ENCODE measurements at regions not wholly inside any gene's neighbourhood (a gene's known extent, or its start where the extent isn't known, plus 50 kb on each side); places are given as distances from the start of the nearest gene placed in this dataset.

GRCh38 chr2:196224756-196225155 is 53.4 kb upstream of the STK17B start:
- DNase-seq: no peak

GRCh38 chr2:196225213-196225612 is 53.8 kb upstream of the STK17B start:
- DNase-seq: no peak

GRCh38 chr2:196226058-196226706 is 54.8 kb upstream of the STK17B start:
- no peak for DNase-seq

- DNase-seq: no peak
Measured at GRCh38 chr2:196226707-196227065, 55.3 kb upstream of the STK17B start.

GRCh38 chr2:196229013-196229412 is 57.6 kb upstream of the STK17B start:
- DNase-seq: no peak

- DNase-seq: no peak
Measured at GRCh38 chr2:196230061-196230854, 58.9 kb upstream of the STK17B start.

GRCh38 chr2:196233021-196233804 is 61.8 kb upstream of the STK17B start:
- DNase-seq: no peak

GRCh38 chr2:196233805-196234475 is 62.6 kb upstream of the STK17B start:
- DNase-seq: no peak

GRCh38 chr2:196234672-196235071 is 63.3 kb upstream of the STK17B start:
- DNase-seq: no peak

- no peak for DNase-seq
Measured at GRCh38 chr2:196238836-196239380, 67.5 kb upstream of the STK17B start.

- no peak for DNase-seq
Measured at GRCh38 chr2:196239622-196240587, 68.5 kb upstream of the STK17B start.

GRCh38 chr2:196241175-196241574 is 69.8 kb upstream of the STK17B start:
- DNase-seq: no peak

- no peak for DNase-seq
Measured at GRCh38 chr2:196242131-196242620, 70.8 kb upstream of the STK17B start.

- DNase-seq: no peak
Measured at GRCh38 chr2:196244516-196244915, 73.1 kb upstream of the STK17B start.

GRCh38 chr2:196244966-196245365 is 73.6 kb upstream of the STK17B start:
- DNase-seq: no peak

- DNase-seq: no peak
Measured at GRCh38 chr2:196245378-196246140, 74.2 kb upstream of the STK17B start.

- no peak for DNase-seq
Measured at GRCh38 chr2:196247114-196247975, 76.0 kb upstream of the STK17B start.

GRCh38 chr2:196247976-196248280 is 76.5 kb upstream of the STK17B start:
- no peak for DNase-seq

- DNase-seq: no peak
Measured at GRCh38 chr2:196248467-196249094, 77.2 kb upstream of the STK17B start.
